HepG2 (cell line): ENCODE measurements at regions not wholly inside any gene's neighbourhood (a gene's known extent, or its start where the extent isn't known, plus 50 kb on each side); places are given as distances from the start of the nearest gene placed in this dataset.

Source experiments
- ARID2 ChIP-seq: sonication (generic); formaldehyde crosslinking; IDR thresholded peaks from 2 replicates; pipeline ENCODE4 v1.8.1; 2022; ENCODE audit warnings: mild to moderate bottlenecking, missing genetic modification reagents, borderline replicate concordance
- BHLHE40 ChIP-seq: IDR thresholded peaks from 2 replicates; pipeline ENCODE4 v1.6.1; 2011; ENCODE audit warnings: low read length, improper control_type of control experiment
- EZH2 ChIP-seq: conservative IDR thresholded peaks from 2 replicates; pipeline ENCODE4 v1.6.1; 2012; ENCODE audit warnings: mild to moderate bottlenecking, low read depth, low read length, moderate library complexity
- NR3C1 ChIP-seq: sonication (generic); formaldehyde crosslinking; IDR thresholded peaks from 2 replicates; pipeline ENCODE4 v1.4.0; 2020; ENCODE audit warnings: missing genetic modification reagents
- PLRG1 ChIP-seq: fragments of 450-650 bp; conservative IDR thresholded peaks from 2 replicates; pipeline ENCODE4 v1.6.1; 2016
- SIN3A ChIP-seq: IDR thresholded peaks from 2 replicates; pipeline ENCODE4 v1.6.1; 2011; ENCODE audit warnings: low read depth, mild to moderate bottlenecking, control low read depth, low read length, borderline replicate concordance
- ZNF20 ChIP-seq: sonication (generic); formaldehyde crosslinking; IDR thresholded peaks from 2 replicates; pipeline ENCODE4 v1.4.0; 2020; ENCODE audit warnings: mild to moderate bottlenecking, moderate library complexity, missing genetic modification reagents
- TF ChIP-seq, protein P1 (sequence below): sonication (generic); formaldehyde crosslinking; IDR thresholded peaks from 2 replicates; pipeline ENCODE4 v1.8.0; 2022; ENCODE audit warnings: missing genetic modification reagents, mild to moderate bottlenecking, borderline replicate concordance
- TF ChIP-seq, protein P2 (sequence below), 2 experiments: IDR thresholded peaks; 2 replicates each; pipeline ENCODE4 v1.6.1; 2011 to 2012; ENCODE audit warnings: low read length in 2 of 2, borderline replicate concordance in 1 of 2, low read depth in 1 of 2, mild to moderate bottlenecking in 1 of 2, moderate library complexity in 1 of 2
- TF ChIP-seq, protein P3 (sequence below): sonication (generic); formaldehyde crosslinking; IDR thresholded peaks from 2 replicates; pipeline ENCODE4 v1.5.0; 2020; ENCODE audit warnings: missing genetic modification reagents
- TF ChIP-seq, protein P4 (sequence below): sonication (generic); formaldehyde crosslinking; IDR thresholded peaks from 2 replicates; pipeline ENCODE4 v1.5.0; 2020; ENCODE audit warnings: mild to moderate bottlenecking, missing genetic modification reagents, moderate library complexity
- TF ChIP-seq, protein P5 (sequence below): sonication (generic); formaldehyde crosslinking; IDR thresholded peaks from 2 replicates; pipeline ENCODE4 v1.5.1; 2020; ENCODE audit warnings: mild to moderate bottlenecking, missing genetic modification reagents, moderate library complexity
- TF ChIP-seq, protein P6 (sequence below): IDR thresholded peaks from 2 replicates; pipeline ENCODE4 v1.6.1; 2012; ENCODE audit warnings: inconsistent platforms

DNA sequence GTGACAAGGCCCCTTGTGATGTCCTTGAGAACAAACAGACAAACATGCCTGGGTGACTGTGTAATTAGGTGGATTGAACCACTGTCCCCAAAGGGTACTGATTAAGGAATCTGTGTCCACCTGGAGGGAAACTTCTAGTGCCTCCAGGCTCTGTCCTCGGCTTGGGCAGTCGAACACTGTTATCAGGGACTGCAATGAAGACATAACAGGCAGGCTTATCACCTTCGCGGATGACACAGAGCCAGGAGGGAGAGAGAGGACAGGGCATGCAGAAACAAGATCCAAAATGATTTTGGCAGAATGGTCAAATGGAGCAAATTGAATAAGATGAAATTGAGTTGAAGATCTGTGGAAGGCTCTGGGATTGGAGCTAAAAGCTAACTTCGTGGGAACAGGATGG lies 60.9 kb upstream of the ZFAND3 start:
- TF ChIP-seq ZNF20 (no peak), EZH2 (no peak), NR3C1 (CRISPR knock-in tag) (no peak), ARID2 (CRISPR knock-in tag) (no peak), PLRG1 (no peak), BHLHE40 (no peak), SIN3A (no peak)
- TF ChIP-seq, protein P1, sequence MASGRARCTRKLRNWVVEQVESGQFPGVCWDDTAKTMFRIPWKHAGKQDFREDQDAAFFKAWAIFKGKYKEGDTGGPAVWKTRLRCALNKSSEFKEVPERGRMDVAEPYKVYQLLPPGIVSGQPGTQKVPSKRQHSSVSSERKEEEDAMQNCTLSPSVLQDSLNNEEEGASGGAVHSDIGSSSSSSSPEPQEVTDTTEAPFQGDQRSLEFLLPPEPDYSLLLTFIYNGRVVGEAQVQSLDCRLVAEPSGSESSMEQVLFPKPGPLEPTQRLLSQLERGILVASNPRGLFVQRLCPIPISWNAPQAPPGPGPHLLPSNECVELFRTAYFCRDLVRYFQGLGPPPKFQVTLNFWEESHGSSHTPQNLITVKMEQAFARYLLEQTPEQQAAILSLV (CRISPR knock-in tag) = no peak
- TF ChIP-seq, protein P2, sequence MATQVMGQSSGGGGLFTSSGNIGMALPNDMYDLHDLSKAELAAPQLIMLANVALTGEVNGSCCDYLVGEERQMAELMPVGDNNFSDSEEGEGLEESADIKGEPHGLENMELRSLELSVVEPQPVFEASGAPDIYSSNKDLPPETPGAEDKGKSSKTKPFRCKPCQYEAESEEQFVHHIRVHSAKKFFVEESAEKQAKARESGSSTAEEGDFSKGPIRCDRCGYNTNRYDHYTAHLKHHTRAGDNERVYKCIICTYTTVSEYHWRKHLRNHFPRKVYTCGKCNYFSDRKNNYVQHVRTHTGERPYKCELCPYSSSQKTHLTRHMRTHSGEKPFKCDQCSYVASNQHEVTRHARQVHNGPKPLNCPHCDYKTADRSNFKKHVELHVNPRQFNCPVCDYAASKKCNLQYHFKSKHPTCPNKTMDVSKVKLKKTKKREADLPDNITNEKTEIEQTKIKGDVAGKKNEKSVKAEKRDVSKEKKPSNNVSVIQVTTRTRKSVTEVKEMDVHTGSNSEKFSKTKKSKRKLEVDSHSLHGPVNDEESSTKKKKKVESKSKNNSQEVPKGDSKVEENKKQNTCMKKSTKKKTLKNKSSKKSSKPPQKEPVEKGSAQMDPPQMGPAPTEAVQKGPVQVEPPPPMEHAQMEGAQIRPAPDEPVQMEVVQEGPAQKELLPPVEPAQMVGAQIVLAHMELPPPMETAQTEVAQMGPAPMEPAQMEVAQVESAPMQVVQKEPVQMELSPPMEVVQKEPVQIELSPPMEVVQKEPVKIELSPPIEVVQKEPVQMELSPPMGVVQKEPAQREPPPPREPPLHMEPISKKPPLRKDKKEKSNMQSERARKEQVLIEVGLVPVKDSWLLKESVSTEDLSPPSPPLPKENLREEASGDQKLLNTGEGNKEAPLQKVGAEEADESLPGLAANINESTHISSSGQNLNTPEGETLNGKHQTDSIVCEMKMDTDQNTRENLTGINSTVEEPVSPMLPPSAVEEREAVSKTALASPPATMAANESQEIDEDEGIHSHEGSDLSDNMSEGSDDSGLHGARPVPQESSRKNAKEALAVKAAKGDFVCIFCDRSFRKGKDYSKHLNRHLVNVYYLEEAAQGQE (IDR thresholded peaks at IDR 0.05; ENCODE audit: borderline replicate concordance in 1 of 2, low read depth in 1 of 2, low read length in 2 of 2) = no peak
- TF ChIP-seq, protein P3, sequence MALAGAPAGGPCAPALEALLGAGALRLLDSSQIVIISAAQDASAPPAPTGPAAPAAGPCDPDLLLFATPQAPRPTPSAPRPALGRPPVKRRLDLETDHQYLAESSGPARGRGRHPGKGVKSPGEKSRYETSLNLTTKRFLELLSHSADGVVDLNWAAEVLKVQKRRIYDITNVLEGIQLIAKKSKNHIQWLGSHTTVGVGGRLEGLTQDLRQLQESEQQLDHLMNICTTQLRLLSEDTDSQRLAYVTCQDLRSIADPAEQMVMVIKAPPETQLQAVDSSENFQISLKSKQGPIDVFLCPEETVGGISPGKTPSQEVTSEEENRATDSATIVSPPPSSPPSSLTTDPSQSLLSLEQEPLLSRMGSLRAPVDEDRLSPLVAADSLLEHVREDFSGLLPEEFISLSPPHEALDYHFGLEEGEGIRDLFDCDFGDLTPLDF = no peak
- TF ChIP-seq, protein P4, sequence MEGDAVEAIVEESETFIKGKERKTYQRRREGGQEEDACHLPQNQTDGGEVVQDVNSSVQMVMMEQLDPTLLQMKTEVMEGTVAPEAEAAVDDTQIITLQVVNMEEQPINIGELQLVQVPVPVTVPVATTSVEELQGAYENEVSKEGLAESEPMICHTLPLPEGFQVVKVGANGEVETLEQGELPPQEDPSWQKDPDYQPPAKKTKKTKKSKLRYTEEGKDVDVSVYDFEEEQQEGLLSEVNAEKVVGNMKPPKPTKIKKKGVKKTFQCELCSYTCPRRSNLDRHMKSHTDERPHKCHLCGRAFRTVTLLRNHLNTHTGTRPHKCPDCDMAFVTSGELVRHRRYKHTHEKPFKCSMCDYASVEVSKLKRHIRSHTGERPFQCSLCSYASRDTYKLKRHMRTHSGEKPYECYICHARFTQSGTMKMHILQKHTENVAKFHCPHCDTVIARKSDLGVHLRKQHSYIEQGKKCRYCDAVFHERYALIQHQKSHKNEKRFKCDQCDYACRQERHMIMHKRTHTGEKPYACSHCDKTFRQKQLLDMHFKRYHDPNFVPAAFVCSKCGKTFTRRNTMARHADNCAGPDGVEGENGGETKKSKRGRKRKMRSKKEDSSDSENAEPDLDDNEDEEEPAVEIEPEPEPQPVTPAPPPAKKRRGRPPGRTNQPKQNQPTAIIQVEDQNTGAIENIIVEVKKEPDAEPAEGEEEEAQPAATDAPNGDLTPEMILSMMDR (CRISPR knock-in tag) = no peak
- TF ChIP-seq, protein P5, sequence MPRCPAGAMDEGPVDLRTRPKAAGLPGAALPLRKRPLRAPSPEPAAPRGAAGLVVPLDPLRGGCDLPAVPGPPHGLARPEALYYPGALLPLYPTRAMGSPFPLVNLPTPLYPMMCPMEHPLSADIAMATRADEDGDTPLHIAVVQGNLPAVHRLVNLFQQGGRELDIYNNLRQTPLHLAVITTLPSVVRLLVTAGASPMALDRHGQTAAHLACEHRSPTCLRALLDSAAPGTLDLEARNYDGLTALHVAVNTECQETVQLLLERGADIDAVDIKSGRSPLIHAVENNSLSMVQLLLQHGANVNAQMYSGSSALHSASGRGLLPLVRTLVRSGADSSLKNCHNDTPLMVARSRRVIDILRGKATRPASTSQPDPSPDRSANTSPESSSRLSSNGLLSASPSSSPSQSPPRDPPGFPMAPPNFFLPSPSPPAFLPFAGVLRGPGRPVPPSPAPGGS (CRISPR knock-in tag) = no peak
- TF ChIP-seq, protein P6, sequence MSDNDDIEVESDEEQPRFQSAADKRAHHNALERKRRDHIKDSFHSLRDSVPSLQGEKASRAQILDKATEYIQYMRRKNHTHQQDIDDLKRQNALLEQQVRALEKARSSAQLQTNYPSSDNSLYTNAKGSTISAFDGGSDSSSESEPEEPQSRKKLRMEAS = no peak
